H9 (cell line): ENCODE measurements at regions not wholly inside any gene's neighbourhood (a gene's known extent, or its start where the extent isn't known, plus 50 kb on each side); places are given as distances from the start of the nearest gene placed in this dataset.

Experiments
- DNase-seq: peaks from one replicate; pipeline ENCODE4 v3.0.0-alpha.2; 2017
- H2AFZ ChIP-seq: one replicate; pipeline ENCODE4 v1.6.1; 2013; ENCODE audit warnings: mild to moderate bottlenecking, low read length, control low read depth, moderate library complexity
- H2AK5ac ChIP-seq: 2 replicates; pipeline ENCODE4 v1.6.1; 2013; ENCODE audit warnings: low read length, control low read depth, mixed read lengths; ENCODE audit not compliant: insufficient read length
- H2BK120ac ChIP-seq: one replicate; pipeline ENCODE4 v1.6.1; 2013; ENCODE audit warnings: low read depth, mild to moderate bottlenecking, low read length, control low read depth, inconsistent platforms; ENCODE audit not compliant: poor library complexity, severe bottlenecking
- H2BK12ac ChIP-seq: 2 replicates; pipeline ENCODE4 v1.6.1; 2013; ENCODE audit warnings: low read length, control low read depth, mixed read lengths, low read depth; ENCODE audit not compliant: insufficient read length
- H2BK15ac ChIP-seq: 2 replicates; pipeline ENCODE4 v1.6.1; 2013; ENCODE audit warnings: low read depth, low read length, control low read depth
- H2BK20ac ChIP-seq: one replicate; pipeline ENCODE4 v1.6.1; 2013; ENCODE audit warnings: low read depth, mild to moderate bottlenecking, low read length, control low read depth, inconsistent platforms; ENCODE audit not compliant: poor library complexity, severe bottlenecking
- H2BK5ac ChIP-seq: 2 replicates; pipeline ENCODE4 v1.6.1; 2013; ENCODE audit warnings: low read length, control low read depth, mixed read lengths; ENCODE audit not compliant: insufficient read length
- H3K14ac ChIP-seq: 2 replicates; pipeline ENCODE4 v1.6.1; 2013; ENCODE audit warnings: low read length, control low read depth; ENCODE audit not compliant: insufficient read depth
- H3K18ac ChIP-seq: 2 replicates; pipeline ENCODE4 v1.6.1; 2013; ENCODE audit warnings: low read depth, mild to moderate bottlenecking, mixed read lengths, low read length, control low read depth; ENCODE audit not compliant: insufficient read length
- H3K23ac ChIP-seq: 2 replicates; pipeline ENCODE4 v1.6.1; 2013; ENCODE audit warnings: low read length, control low read depth, mixed read lengths, low read depth; ENCODE audit not compliant: insufficient read length
- H3K23me2 ChIP-seq: 2 replicates; pipeline ENCODE4 v1.6.1; 2013; ENCODE audit warnings: low read depth, mild to moderate bottlenecking, mixed read lengths, low read length, control low read depth; ENCODE audit not compliant: insufficient read length, poor library complexity, severe bottlenecking
- H3K27ac ChIP-seq: 2 replicates; pipeline ENCODE4 v1.5.1; 2013; ENCODE audit warnings: low read length, control low read depth, mixed read lengths, low read depth; ENCODE audit not compliant: insufficient read length
- H3K27me3 ChIP-seq: 2 replicates; pipeline ENCODE4 v1.6.1; 2013; ENCODE audit warnings: low read length, control low read depth, inconsistent platforms; ENCODE audit not compliant: insufficient read depth
- H3K4ac ChIP-seq: 2 replicates; pipeline ENCODE4 v1.6.1; 2013; ENCODE audit warnings: low read depth, mild to moderate bottlenecking, control low read depth, inconsistent platforms, low read length, moderate library complexity
- H3K4me1 ChIP-seq: 2 replicates; pipeline ENCODE4 v1.6.1; 2013; ENCODE audit warnings: low read length, control low read depth, inconsistent platforms; ENCODE audit not compliant: insufficient read depth
- H3K4me2 ChIP-seq: 2 replicates; pipeline ENCODE4 v1.6.1; 2013; ENCODE audit warnings: low read length, control low read depth, mixed read lengths; ENCODE audit not compliant: insufficient read length, insufficient read depth
- H3K56ac ChIP-seq: 2 replicates; pipeline ENCODE4 v1.6.1; 2013; ENCODE audit warnings: low read depth, mild to moderate bottlenecking, mixed read lengths, low read length, control low read depth; ENCODE audit not compliant: insufficient read length
- H3K79me1 ChIP-seq: 2 replicates; pipeline ENCODE4 v1.6.1; 2013; ENCODE audit warnings: low read depth, mild to moderate bottlenecking, moderate library complexity, low read length, control low read depth, inconsistent platforms; ENCODE audit not compliant: insufficient read depth, poor library complexity, severe bottlenecking
- H3K79me2 ChIP-seq: 2 replicates; pipeline ENCODE4 v1.6.1; 2013; ENCODE audit warnings: low read length, control low read depth, inconsistent platforms; ENCODE audit not compliant: insufficient read depth
- H3K9ac ChIP-seq: 2 replicates; pipeline ENCODE4 v1.6.1; 2013; ENCODE audit warnings: low read length, control low read depth, mixed read lengths; ENCODE audit not compliant: insufficient read length; ENCODE audit errors: extremely low read depth
- H3K9me3 ChIP-seq: one replicate; pipeline ENCODE4 v1.6.1; 2013; ENCODE audit warnings: low read depth, low read length, inconsistent platforms; ENCODE audit not compliant: control insufficient read depth
- H3T11ph ChIP-seq: one replicate; pipeline ENCODE4 v1.6.1; 2013; ENCODE audit warnings: mild to moderate bottlenecking, low read length, control low read depth, inconsistent platforms
- H4K20me1 ChIP-seq: one replicate; pipeline ENCODE4 v1.6.1; 2013; ENCODE audit not compliant: control insufficient read depth, insufficient read length, insufficient read depth
- H4K5ac ChIP-seq: 2 replicates; pipeline ENCODE4 v1.6.1; 2013; ENCODE audit warnings: low read depth, mild to moderate bottlenecking, mixed read lengths, low read length, control low read depth; ENCODE audit not compliant: insufficient read length
- H4K8ac ChIP-seq: replicated peaks from 2 replicates; pipeline ENCODE4 v1.6.1; 2013; ENCODE audit warnings: low read length, control low read depth, mixed read lengths, low read depth; ENCODE audit not compliant: insufficient read length
- H4K91ac ChIP-seq: 2 replicates; pipeline ENCODE4 v1.6.1; 2013; ENCODE audit warnings: low read depth, mild to moderate bottlenecking, moderate library complexity, mixed read lengths, low read length, control low read depth; ENCODE audit not compliant: insufficient read length
- H3K27ac Mint-ChIP-seq, 3 experiments: 2 replicates in 2 of 3; 3 replicates in 1 of 3; pipeline ENCODE4 v1.8.0; 2020 to 2021; ENCODE audit warnings: mixed read lengths in 3 of 3, mild to moderate bottlenecking in 1 of 3, moderate library complexity in 1 of 3
- H3K27me3 Mint-ChIP-seq: 2 replicates; pipeline ENCODE4 v1.8.0; 2021; ENCODE audit warnings: low read depth, mild to moderate bottlenecking, moderate library complexity, mixed read lengths
- H3K36me3 Mint-ChIP-seq, 3 experiments: 2 replicates in 2 of 3; 3 replicates in 1 of 3; pipeline ENCODE4 v1.8.0; 2020 to 2021; ENCODE audit warnings: low read depth in 3 of 3, mixed read lengths in 3 of 3; ENCODE audit not compliant: insufficient read depth in 1 of 3
- H3K4me1 Mint-ChIP-seq, 2 experiments: 2 replicates each; pipeline ENCODE4 v1.8.0; 2020; ENCODE audit warnings: mixed read lengths in 2 of 2
- H3K4me3 Mint-ChIP-seq, 2 experiments: 2 replicates in 1 of 2; 3 replicates in 1 of 2; pipeline ENCODE4 v1.8.0; 2020 to 2021; ENCODE audit warnings: mild to moderate bottlenecking in 2 of 2, mixed read lengths in 2 of 2, moderate library complexity in 1 of 2
- H3K9me3 Mint-ChIP-seq, 2 experiments: 2 replicates in 1 of 2; 3 replicates in 1 of 2; pipeline ENCODE4 v1.8.0; 2020; ENCODE audit warnings: mild to moderate bottlenecking in 2 of 2, mixed read lengths in 2 of 2, moderate library complexity in 1 of 2
- WGBS: extraction: QIAGEN DNeasy Blood & Tissue Kit; methylation state at CpG from one replicate; pipeline ENCODE4 v1.1.7; 2013; ENCODE audit warnings: missing lambda C conversion rate, low lambda C conversion rate, mixed read lengths; ENCODE audit not compliant: insufficient read length; ENCODE audit errors: extremely low coverage; 5-methylcytosine and 5-hydroxymethylcytosine counted together
- TF ChIP-seq, protein P1 (sequence below): fragments of 200-600 bp; sonication (generic); conservative IDR thresholded peaks from 3 replicates; pipeline ENCODE4 v1.8.0; 2021; ENCODE audit warnings: antibody characterized with exemption, mild to moderate bottlenecking

- Mint-ChIP-seq H3K4me1 (no peaks in the 10 kb centered on the region), H3K9me3 (no peaks in the 10 kb centered on the region; a peak in 1 of 5 replicates), H3K4me3 (no peak overlapping the region), H3K27ac (no peak overlapping the region), H3K36me3 (no peaks in the 10 kb centered on the region), H3K27me3 (no peaks in the 10 kb centered on the region)
- Histone ChIP-seq H4K8ac (no peak overlapping the region), H3K18ac (no peak overlapping the region), H3K9me3 (no peaks in the 10 kb centered on the region), H3K23me2 (no peaks in the 10 kb centered on the region), H2BK12ac (no peak overlapping the region), H3K79me1 (no peaks in the 10 kb centered on the region), H2AFZ (no peak overlapping the region), H3K27me3 (no peaks in the 10 kb centered on the region), H3K4me1 (no peaks in the 10 kb centered on the region), H3T11ph (no peak overlapping the region), H3K14ac (no peak overlapping the region), H2BK120ac (no peak overlapping the region), H3K4ac (no peak overlapping the region), H2BK5ac (no peak overlapping the region), H2BK15ac (no peak overlapping the region), H3K23ac (no peak overlapping the region), H2AK5ac (no peak overlapping the region), H4K91ac (no peak overlapping the region), H3K79me2 (no peaks in the 10 kb centered on the region), H3K4me2 (no peak overlapping the region), H3K27ac (no peak overlapping the region), H4K20me1 (no peaks in the 10 kb centered on the region), H3K56ac (no peak overlapping the region), H2BK20ac (no peak overlapping the region), H4K5ac (no peak overlapping the region), H3K9ac (no peak overlapping the region)
- TF ChIP-seq, protein P1, sequence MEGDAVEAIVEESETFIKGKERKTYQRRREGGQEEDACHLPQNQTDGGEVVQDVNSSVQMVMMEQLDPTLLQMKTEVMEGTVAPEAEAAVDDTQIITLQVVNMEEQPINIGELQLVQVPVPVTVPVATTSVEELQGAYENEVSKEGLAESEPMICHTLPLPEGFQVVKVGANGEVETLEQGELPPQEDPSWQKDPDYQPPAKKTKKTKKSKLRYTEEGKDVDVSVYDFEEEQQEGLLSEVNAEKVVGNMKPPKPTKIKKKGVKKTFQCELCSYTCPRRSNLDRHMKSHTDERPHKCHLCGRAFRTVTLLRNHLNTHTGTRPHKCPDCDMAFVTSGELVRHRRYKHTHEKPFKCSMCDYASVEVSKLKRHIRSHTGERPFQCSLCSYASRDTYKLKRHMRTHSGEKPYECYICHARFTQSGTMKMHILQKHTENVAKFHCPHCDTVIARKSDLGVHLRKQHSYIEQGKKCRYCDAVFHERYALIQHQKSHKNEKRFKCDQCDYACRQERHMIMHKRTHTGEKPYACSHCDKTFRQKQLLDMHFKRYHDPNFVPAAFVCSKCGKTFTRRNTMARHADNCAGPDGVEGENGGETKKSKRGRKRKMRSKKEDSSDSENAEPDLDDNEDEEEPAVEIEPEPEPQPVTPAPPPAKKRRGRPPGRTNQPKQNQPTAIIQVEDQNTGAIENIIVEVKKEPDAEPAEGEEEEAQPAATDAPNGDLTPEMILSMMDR, result no peak
- no CpG with 5 or more reads among the region's 3 CpGs for WGBS
- DNase-seq, result no peak
Observed at GRCh38 chr13:88257706-88258105, 586.5 kb downstream of the SLITRK5 start.
